ENCODE measurements at regions not wholly inside any gene's neighbourhood (a gene's known extent, or its start where the extent isn't known, plus 50 kb on each side); places are given as distances from the start of the nearest gene placed in this dataset.

DNA sequence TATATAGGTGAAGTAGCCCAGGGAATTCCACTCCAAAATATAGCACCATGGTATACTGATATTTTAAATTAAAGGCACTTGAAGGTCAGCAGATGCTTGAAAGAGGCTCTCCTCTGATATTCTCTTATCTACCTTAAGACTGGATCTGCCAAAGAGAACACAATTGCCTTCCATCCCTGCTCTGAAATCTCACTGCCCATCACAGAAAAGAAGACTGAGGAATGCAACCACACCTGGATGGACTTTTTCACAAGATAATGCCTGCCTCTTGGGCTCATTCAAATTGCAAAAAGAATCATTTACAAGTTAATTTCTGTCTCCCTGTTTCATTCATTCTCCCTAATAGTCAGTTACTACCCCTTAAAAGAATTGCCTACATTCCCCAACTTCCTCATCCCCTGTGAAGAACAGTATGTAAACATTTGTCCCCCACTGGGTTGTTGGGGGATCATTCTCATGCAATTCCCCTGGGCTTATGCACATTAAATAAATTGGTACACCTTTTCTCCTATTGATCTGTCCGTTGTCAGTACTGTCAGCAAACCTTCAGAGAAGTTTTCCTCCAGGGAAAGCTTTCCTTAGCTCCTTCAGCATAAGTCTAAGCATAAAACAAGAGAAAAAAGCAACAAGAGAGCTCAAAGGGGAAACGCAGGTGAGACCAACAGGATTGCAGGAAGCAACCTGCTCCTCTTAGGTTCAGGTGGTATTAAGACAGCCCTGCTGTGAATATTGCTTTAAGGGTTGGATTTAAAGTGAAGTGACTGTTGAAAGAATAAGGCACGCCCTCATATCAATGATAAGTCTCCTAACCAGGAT is 171.4 kb upstream of the SLC30A5 start:
- no peaks in the 10 kb centered on the region for H4K20me1 ChIP-seq (ENCODE audit: insufficient read depth)
- no peak overlapping the region for H3K9ac ChIP-seq
- 31% methylated on average over 3 of the region's 3 CpGs for WGBS (ENCODE audit: low lambda C conversion rate)
- TF ChIP-seq FOSL2 (IDR thresholded peaks at IDR 0.05; ENCODE audit: borderline replicate concordance, low read depth): no peak
- TF ChIP-seq GATA2 (CRISPR knock-in tag; IDR thresholded peaks at IDR 0.05): no peak
- TF ChIP-seq POLR2AphosphoS5 (IDR thresholded peaks at IDR 0.05; ENCODE audit: low read depth, low read length): no peak
- TF ChIP-seq ELF1 (IDR thresholded peaks at IDR 0.05): no peak
- TF ChIP-seq PBX3 (IDR thresholded peaks at IDR 0.05): no peak
- TF ChIP-seq CHD2 (IDR thresholded peaks at IDR 0.05; ENCODE audit: low read length, partially characterized antibody): no peak
- no peak for TF ChIP-seq EP300 (IDR thresholded peaks at IDR 0.05; ENCODE audit: borderline replicate concordance in 1 of 2, low read depth in 1 of 2, low read length in 1 of 2)
- DNase-seq: no peak
- no peaks in the 10 kb centered on the region for H3K9me2 ChIP-seq
- no peak overlapping the region for H2AFZ ChIP-seq (ENCODE audit: low read depth)
- H3K4me3 ChIP-seq (ENCODE audit: low read depth in 2 of 2, low read length in 1 of 2): no peak overlapping the region
- H3K36me3 ChIP-seq (replicated peaks in 1 of 2; ENCODE audit: control insufficient read depth in 1 of 2, insufficient read depth in 2 of 2, low read length in 1 of 2): no peaks in the 10 kb centered on the region
- no peaks in the 10 kb centered on the region for H3F3A ChIP-seq (replicated peaks; ENCODE audit: insufficient read depth)
- no peaks in the 10 kb centered on the region for H3K79me2 ChIP-seq (ENCODE audit: insufficient read depth)
- no peaks in the 10 kb centered on the region for H3K4me1 ChIP-seq (ENCODE audit: control insufficient read depth in 1 of 2, insufficient read depth in 2 of 2, low read depth in 1 of 2, low read length in 1 of 2)
- CTCF ChIA-PET: no interaction called here
- H3K27ac ChIP-seq (ENCODE audit: low read depth in 2 of 2, low read length in 1 of 2): no peak overlapping the region
- POLR2A ChIA-PET: no interaction called here
- no peaks in the 10 kb centered on the region for H3K9me3 ChIP-seq
- no peaks in the 10 kb centered on the region for H3K27me3 ChIP-seq (ENCODE audit: insufficient read depth)
- no peak overlapping the region for H3K4me2 ChIP-seq

GRCh38 chr5:68924481-68925145 is 169.2 kb upstream of the SLC30A5 start:
- Histone ChIP-seq H3K9me2 (no peaks in the 10 kb centered on the region), H3K4me1 (ENCODE audit: control insufficient read depth in 1 of 2, insufficient read depth in 2 of 2, low read depth in 1 of 2, low read length in 1 of 2) (no peaks in the 10 kb centered on the region), H3K9ac (no peak overlapping the region), H4K20me1 (ENCODE audit: insufficient read depth) (no peaks in the 10 kb centered on the region), H3K27ac (ENCODE audit: low read depth in 2 of 2, low read length in 1 of 2) (no peak overlapping the region), H3K79me2 (ENCODE audit: insufficient read depth) (no peaks in the 10 kb centered on the region), H3K36me3 (replicated peaks in 1 of 2; ENCODE audit: control insufficient read depth in 1 of 2, insufficient read depth in 2 of 2, low read length in 1 of 2) (no peaks in the 10 kb centered on the region), H3K27me3 (ENCODE audit: insufficient read depth) (no peaks in the 10 kb centered on the region), H3K4me3 (ENCODE audit: low read depth in 2 of 2, low read length in 1 of 2) (no peak overlapping the region), H3K4me2 (no peak overlapping the region), H3K9me3 (no peaks in the 10 kb centered on the region), H2AFZ (ENCODE audit: low read depth) (no peak overlapping the region), H3F3A (replicated peaks; ENCODE audit: insufficient read depth) (no peaks in the 10 kb centered on the region)
- WGBS (ENCODE audit: low lambda C conversion rate): 55% methylated on average over 10 of the region's 10 CpGs
- ChIA-PET POLR2A (no interaction called here), CTCF (no interaction called here)
- no peak for DNase-seq
- no peak for TF ChIP-seq PBX3 (IDR thresholded peaks at IDR 0.05)
- no peak for TF ChIP-seq MXI1 (IDR thresholded peaks at IDR 0.05; ENCODE audit: low read depth, low read length)
- TF ChIP-seq EP300 (IDR thresholded peaks at IDR 0.05; ENCODE audit: borderline replicate concordance in 1 of 2, low read depth in 1 of 2, low read length in 1 of 2): no peak
- TF ChIP-seq, protein P1, sequence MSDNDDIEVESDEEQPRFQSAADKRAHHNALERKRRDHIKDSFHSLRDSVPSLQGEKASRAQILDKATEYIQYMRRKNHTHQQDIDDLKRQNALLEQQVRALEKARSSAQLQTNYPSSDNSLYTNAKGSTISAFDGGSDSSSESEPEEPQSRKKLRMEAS (IDR thresholded peaks at IDR 0.05; ENCODE audit: low read depth): no peak
- no peak for TF ChIP-seq FOSL2 (IDR thresholded peaks at IDR 0.05; ENCODE audit: borderline replicate concordance, low read depth)
- TF ChIP-seq, protein P2, sequence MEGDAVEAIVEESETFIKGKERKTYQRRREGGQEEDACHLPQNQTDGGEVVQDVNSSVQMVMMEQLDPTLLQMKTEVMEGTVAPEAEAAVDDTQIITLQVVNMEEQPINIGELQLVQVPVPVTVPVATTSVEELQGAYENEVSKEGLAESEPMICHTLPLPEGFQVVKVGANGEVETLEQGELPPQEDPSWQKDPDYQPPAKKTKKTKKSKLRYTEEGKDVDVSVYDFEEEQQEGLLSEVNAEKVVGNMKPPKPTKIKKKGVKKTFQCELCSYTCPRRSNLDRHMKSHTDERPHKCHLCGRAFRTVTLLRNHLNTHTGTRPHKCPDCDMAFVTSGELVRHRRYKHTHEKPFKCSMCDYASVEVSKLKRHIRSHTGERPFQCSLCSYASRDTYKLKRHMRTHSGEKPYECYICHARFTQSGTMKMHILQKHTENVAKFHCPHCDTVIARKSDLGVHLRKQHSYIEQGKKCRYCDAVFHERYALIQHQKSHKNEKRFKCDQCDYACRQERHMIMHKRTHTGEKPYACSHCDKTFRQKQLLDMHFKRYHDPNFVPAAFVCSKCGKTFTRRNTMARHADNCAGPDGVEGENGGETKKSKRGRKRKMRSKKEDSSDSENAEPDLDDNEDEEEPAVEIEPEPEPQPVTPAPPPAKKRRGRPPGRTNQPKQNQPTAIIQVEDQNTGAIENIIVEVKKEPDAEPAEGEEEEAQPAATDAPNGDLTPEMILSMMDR (IDR thresholded peaks at IDR 0.05): no peak
- TF ChIP-seq GABPA (IDR thresholded peaks at IDR 0.05; ENCODE audit: low read depth): no peak
- TF ChIP-seq ZBTB33 (IDR thresholded peaks at IDR 0.05; ENCODE audit: borderline replicate concordance, low read depth): no peak
- TF ChIP-seq RFX5 (IDR thresholded peaks at IDR 0.05; ENCODE audit: low read length): no peak
- no peak for TF ChIP-seq SIN3A (IDR thresholded peaks at IDR 0.05; ENCODE audit: borderline replicate concordance, low read depth, low read length)
- TF ChIP-seq JUND (IDR thresholded peaks at IDR 0.05): no peak
- TF ChIP-seq ELF1 (IDR thresholded peaks at IDR 0.05): no peak
- TF ChIP-seq CHD2 (IDR thresholded peaks at IDR 0.05; ENCODE audit: low read length, partially characterized antibody): no peak
- no peak for TF ChIP-seq RAD21 (IDR thresholded peaks at IDR 0.05; ENCODE audit: low read length)
- no peak for TF ChIP-seq IRF3 (IDR thresholded peaks at IDR 0.05; ENCODE audit: low read depth, low read length)
- no peak for TF ChIP-seq NFIC (IDR thresholded peaks at IDR 0.05; ENCODE audit: borderline replicate concordance)
- TF ChIP-seq GATA2 (CRISPR knock-in tag; IDR thresholded peaks at IDR 0.05): no peak
